ENCODE measurements at regions not wholly inside any gene's neighbourhood (a gene's known extent, or its start where the extent isn't known, plus 50 kb on each side); places are given as distances from the start of the nearest gene placed in this dataset.
A peak's percentile ranks its signal among the peaks of the same experiment; 100 is the strongest.

GRCh38 chr1:207234690-207235089 lies 86.8 kb upstream of the CD55 start:
- Histone ChIP-seq H3K27ac (ENCODE audit: low read length, poor library complexity, severe bottlenecking) (no peak overlapping the region), H4K8ac (ENCODE audit: low read length) (no peak overlapping the region), H3K36me3 (ENCODE audit: control insufficient read depth in 1 of 2, insufficient read depth in 2 of 2, low read depth in 1 of 2, low read length in 2 of 2) (no peaks in the 10 kb centered on the region), H3K14ac (ENCODE audit: low read length in 2 of 2) (no peak overlapping the region), H3K27me3 (ENCODE audit: control insufficient read depth in 1 of 2, insufficient read depth in 1 of 2, low read length in 2 of 2) (no peaks in the 10 kb centered on the region), H2BK120ac (ENCODE audit: low read depth, low read length) (no peak overlapping the region), H3K4me3 (ENCODE audit: insufficient read depth in 1 of 2, low read depth in 1 of 2, low read length in 2 of 2) (no peak overlapping the region), H2AFZ (ENCODE audit: low read depth, low read length) (no peak overlapping the region), H2BK15ac (ENCODE audit: low read depth, poor library complexity, severe bottlenecking) (no peak overlapping the region), H2AK5ac (ENCODE audit: low read length, severe bottlenecking) (no peak overlapping the region), H3K4me2 (ENCODE audit: low read length, poor library complexity, severe bottlenecking) (no peak overlapping the region), H3K9me3 (ENCODE audit: control insufficient read depth, low read length) (no peaks in the 10 kb centered on the region), H3K4ac (ENCODE audit: low read depth in 1 of 2, low read length in 2 of 2) (no peak overlapping the region), H3K9ac (ENCODE audit: low read length) (no peak overlapping the region), H3K18ac (ENCODE audit: low read depth in 1 of 2, low read length in 2 of 2) (no peak overlapping the region), H3K23ac (ENCODE audit: low read length in 2 of 2) (no peak overlapping the region), H3K4me1 (ENCODE audit: control insufficient read depth, insufficient read depth, low read depth, low read length) (no peaks in the 10 kb centered on the region), H3K79me1 (replicated peaks; ENCODE audit: low read length, poor library complexity, severe bottlenecking) (no peaks in the 10 kb centered on the region), H2BK5ac (ENCODE audit: low read depth, low read length, poor library complexity, severe bottlenecking) (no peak overlapping the region), H4K91ac (ENCODE audit: low read length) (no peak overlapping the region), H2BK12ac (ENCODE audit: low read length in 2 of 2) (no peak overlapping the region)
- DNase-seq: no peak

- Histone ChIP-seq H3K4ac (ENCODE audit: low read depth in 1 of 2, low read length in 2 of 2) (no peak overlapping the region), H2BK5ac (ENCODE audit: low read depth, low read length, poor library complexity, severe bottlenecking) (no peak overlapping the region), H3K4me1 (ENCODE audit: control insufficient read depth, insufficient read depth, low read depth, low read length) (peaks cover 3% of the 10 kb centered on the region), H2BK12ac (ENCODE audit: low read length in 2 of 2) (no peak overlapping the region), H3K79me1 (replicated peaks; ENCODE audit: low read length, poor library complexity, severe bottlenecking) (no peaks in the 10 kb centered on the region), H3K36me3 (ENCODE audit: control insufficient read depth in 1 of 2, insufficient read depth in 2 of 2, low read depth in 1 of 2, low read length in 2 of 2) (no peaks in the 10 kb centered on the region), H3K27me3 (ENCODE audit: control insufficient read depth in 1 of 2, insufficient read depth in 1 of 2, low read length in 2 of 2) (no peaks in the 10 kb centered on the region), H2BK15ac (ENCODE audit: low read depth, poor library complexity, severe bottlenecking) (no peak overlapping the region), H2AK5ac (ENCODE audit: low read length, severe bottlenecking) (no peak overlapping the region), H3K18ac (ENCODE audit: low read depth in 1 of 2, low read length in 2 of 2) (no peak overlapping the region), H4K8ac (ENCODE audit: low read length) (no peak overlapping the region), H3K4me2 (ENCODE audit: low read length, poor library complexity, severe bottlenecking) (no peak overlapping the region), H3K14ac (ENCODE audit: low read length in 2 of 2) (no peak overlapping the region), H3K4me3 (ENCODE audit: insufficient read depth in 1 of 2, low read depth in 1 of 2, low read length in 2 of 2) (no peak overlapping the region), H2BK120ac (ENCODE audit: low read depth, low read length) (no peak overlapping the region), H3K27ac (ENCODE audit: low read length, poor library complexity, severe bottlenecking) (no peak overlapping the region), H3K9ac (ENCODE audit: low read length) (no peak overlapping the region), H3K23ac (ENCODE audit: low read length in 2 of 2) (no peak overlapping the region), H2AFZ (ENCODE audit: low read depth, low read length) (no peak overlapping the region), H4K91ac (ENCODE audit: low read length) (no peak overlapping the region), H3K9me3 (ENCODE audit: control insufficient read depth, low read length) (no peaks in the 10 kb centered on the region)
- 100% methylated on average over 2 of the region's 2 CpGs for WGBS
- DNase-seq: no peak
Observed at GRCh38 chr1:207239874-207240273, 81.6 kb upstream of the CD55 start.

- Histone ChIP-seq H3K4me1 (ENCODE audit: control insufficient read depth, insufficient read depth, low read depth, low read length) (peaks cover 3% of the 10 kb centered on the region), H3K9ac (ENCODE audit: low read length) (no peak overlapping the region), H2AFZ (ENCODE audit: low read depth, low read length) (no peak overlapping the region), H3K4me2 (ENCODE audit: low read length, poor library complexity, severe bottlenecking) (no peak overlapping the region), H3K14ac (ENCODE audit: low read length in 2 of 2) (no peak overlapping the region), H3K27ac (ENCODE audit: low read length, poor library complexity, severe bottlenecking) (no peak overlapping the region), H3K9me3 (ENCODE audit: control insufficient read depth, low read length) (no peaks in the 10 kb centered on the region), H2BK15ac (ENCODE audit: low read depth, poor library complexity, severe bottlenecking) (no peak overlapping the region), H3K4me3 (ENCODE audit: insufficient read depth in 1 of 2, low read depth in 1 of 2, low read length in 2 of 2) (no peak overlapping the region), H3K36me3 (ENCODE audit: control insufficient read depth in 1 of 2, insufficient read depth in 2 of 2, low read depth in 1 of 2, low read length in 2 of 2) (no peaks in the 10 kb centered on the region), H2BK12ac (ENCODE audit: low read length in 2 of 2) (no peak overlapping the region), H2BK5ac (ENCODE audit: low read depth, low read length, poor library complexity, severe bottlenecking) (no peak overlapping the region), H2AK5ac (ENCODE audit: low read length, severe bottlenecking) (no peak overlapping the region), H3K4ac (ENCODE audit: low read depth in 1 of 2, low read length in 2 of 2) (no peak overlapping the region), H2BK120ac (ENCODE audit: low read depth, low read length) (no peak overlapping the region), H3K18ac (ENCODE audit: low read depth in 1 of 2, low read length in 2 of 2) (no peak overlapping the region), H3K23ac (ENCODE audit: low read length in 2 of 2) (no peak overlapping the region), H3K79me1 (replicated peaks; ENCODE audit: low read length, poor library complexity, severe bottlenecking) (no peaks in the 10 kb centered on the region), H4K91ac (ENCODE audit: low read length) (no peak overlapping the region), H4K8ac (ENCODE audit: low read length) (no peak overlapping the region), H3K27me3 (ENCODE audit: control insufficient read depth in 1 of 2, insufficient read depth in 1 of 2, low read length in 2 of 2) (no peaks in the 10 kb centered on the region)
- WGBS: no CpG with 5 or more reads among the region's 5 CpGs
- DNase-seq: no peak
Observed at GRCh38 chr1:207240325-207241101, 81.0 kb upstream of the CD55 start.

GRCh38 chr1:207241164-207241934 lies 80.1 kb upstream of the CD55 start:
- Histone ChIP-seq H2BK15ac (ENCODE audit: low read depth, poor library complexity, severe bottlenecking) (no peak overlapping the region), H3K23ac (ENCODE audit: low read length in 2 of 2) (peak overlapping the region in 1 of 2 experiments; percentile 6), H3K4me3 (ENCODE audit: insufficient read depth in 1 of 2, low read depth in 1 of 2, low read length in 2 of 2) (no peak overlapping the region), H3K18ac (ENCODE audit: low read depth in 1 of 2, low read length in 2 of 2) (no peak overlapping the region), H3K9ac (ENCODE audit: low read length) (no peak overlapping the region), H3K4me2 (ENCODE audit: low read length, poor library complexity, severe bottlenecking) (no peak overlapping the region), H3K4me1 (ENCODE audit: control insufficient read depth, insufficient read depth, low read depth, low read length) (peaks cover 3% of the 10 kb centered on the region), H3K9me3 (ENCODE audit: control insufficient read depth, low read length) (no peaks in the 10 kb centered on the region), H3K4ac (ENCODE audit: low read depth in 1 of 2, low read length in 2 of 2) (no peak overlapping the region), H3K36me3 (ENCODE audit: control insufficient read depth in 1 of 2, insufficient read depth in 2 of 2, low read depth in 1 of 2, low read length in 2 of 2) (no peaks in the 10 kb centered on the region), H2BK5ac (ENCODE audit: low read depth, low read length, poor library complexity, severe bottlenecking) (no peak overlapping the region), H3K14ac (ENCODE audit: low read length in 2 of 2) (no peak overlapping the region), H3K27me3 (ENCODE audit: control insufficient read depth in 1 of 2, insufficient read depth in 1 of 2, low read length in 2 of 2) (no peaks in the 10 kb centered on the region), H4K91ac (ENCODE audit: low read length) (no peak overlapping the region), H4K8ac (ENCODE audit: low read length) (no peak overlapping the region), H3K79me1 (replicated peaks; ENCODE audit: low read length, poor library complexity, severe bottlenecking) (no peaks in the 10 kb centered on the region), H2AFZ (ENCODE audit: low read depth, low read length) (no peak overlapping the region), H2BK120ac (ENCODE audit: low read depth, low read length) (no peak overlapping the region), H2AK5ac (ENCODE audit: low read length, severe bottlenecking) (no peak overlapping the region), H3K27ac (ENCODE audit: low read length, poor library complexity, severe bottlenecking) (no peak overlapping the region), H2BK12ac (ENCODE audit: low read length in 2 of 2) (no peak overlapping the region)
- 83% methylated on average over 5 of the region's 5 CpGs for WGBS
- no peak for DNase-seq

Data from mesenchymal stem cell (in vitro differentiated cells and primary cell).